Peyer's patch (tissue), 4 donors: ENCODE measurements at regions not wholly inside any gene's neighbourhood (a gene's known extent, or its start where the extent isn't known, plus 50 kb on each side); places are given as distances from the start of the nearest gene placed in this dataset.
"Not testable (repeated sequence)": the region's sequence is repeated elsewhere in the genome, so short reads cannot be mapped to it uniquely, and the experiment has no call there.

Experiments used
- DNase-seq, 3 donors: peaks; one replicate each; pipeline ENCODE4 v3.0.0-alpha.2; 2017 to 2019
- H3K27ac ChIP-seq, 4 donors: fragments of 200-600 bp; sonication (generic); one replicate each; pipeline ENCODE4 v1.5.1; 2016 to 2019
- H3K27me3 ChIP-seq, 2 donors: fragments of 200-600 bp; sonication (generic); one replicate each; pipeline ENCODE4 v1.5.1; 2019
- H3K36me3 ChIP-seq, 3 donors: fragments of 200-600 bp; sonication (generic); one replicate each; pipeline ENCODE4 v1.5.1; 2016 to 2019
- H3K4me1 ChIP-seq, 4 donors: fragments of 200-600 bp; sonication (generic); one replicate each; pipeline ENCODE4 v1.5.1; 2016 to 2019
- H3K4me3 ChIP-seq, 4 donors: fragments of 200-600 bp; sonication (generic); 1 replicate in 3 of 4; 2 replicates in 1 of 4; pipeline ENCODE4 v1.5.1; 2016 to 2019; ENCODE audit warnings: mild to moderate bottlenecking in 1 of 4
- H3K9me3 ChIP-seq, 4 donors: fragments of 200-600 bp; sonication (generic); one replicate each; pipeline ENCODE4 v1.5.1; 2016 to 2019; ENCODE audit warnings: mild to moderate bottlenecking in 1 of 4
- CTCF ChIP-seq, 6 experiments: fragments of 450-650 bp in 4 of 6; fragments of 200-600 bp in 2 of 6; sonication (generic) in 1 of 6; IDR thresholded peaks; one replicate each; pipeline ENCODE4 v1.5.1; 2017 to 2019; ENCODE audit warnings: antibody characterized with exemption in 6 of 6, mild to moderate bottlenecking in 3 of 6, moderate library complexity in 1 of 6
- POLR2A ChIP-seq, 2 donors: fragments of 450-650 bp; IDR thresholded peaks; one replicate each; pipeline ENCODE4 v1.5.1; 2017; ENCODE audit warnings: antibody characterized with exemption in 2 of 2, mild to moderate bottlenecking in 2 of 2, moderate library complexity in 2 of 2

DNA sequence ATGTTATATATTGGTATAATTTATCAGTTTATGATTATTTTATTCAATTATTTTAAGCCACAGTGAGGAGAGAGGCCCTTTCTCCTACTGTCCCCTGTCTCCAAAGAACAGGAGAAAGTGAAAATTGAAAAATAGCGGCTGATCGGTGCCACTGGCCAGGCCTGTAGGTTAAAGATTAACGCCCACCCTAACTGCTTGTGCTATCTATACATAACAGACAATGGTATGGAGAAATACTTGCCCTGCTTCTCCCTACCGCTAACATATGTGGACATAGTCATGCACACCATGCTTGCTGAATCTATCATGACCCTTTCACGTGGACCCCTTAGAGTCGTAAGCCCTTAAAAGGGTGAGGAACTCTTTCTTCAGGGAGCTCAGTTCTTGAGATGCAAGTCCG lies 67.5 kb downstream of the EIF1AY start:
- Histone ChIP-seq H3K27ac (no peak overlapping the region), H3K4me1 (no peaks in the 10 kb centered on the region), H3K9me3 (no peaks in the 10 kb centered on the region), H3K27me3 (no peaks in the 10 kb centered on the region), H3K4me3 (no peak overlapping the region), H3K36me3 (no peaks in the 10 kb centered on the region)
- TF ChIP-seq CTCF (IDR thresholded peaks at IDR 0.05), result no peak
- TF ChIP-seq POLR2A (IDR thresholded peaks at IDR 0.05), result no peak
- DNase-seq, result no peak

DNA sequence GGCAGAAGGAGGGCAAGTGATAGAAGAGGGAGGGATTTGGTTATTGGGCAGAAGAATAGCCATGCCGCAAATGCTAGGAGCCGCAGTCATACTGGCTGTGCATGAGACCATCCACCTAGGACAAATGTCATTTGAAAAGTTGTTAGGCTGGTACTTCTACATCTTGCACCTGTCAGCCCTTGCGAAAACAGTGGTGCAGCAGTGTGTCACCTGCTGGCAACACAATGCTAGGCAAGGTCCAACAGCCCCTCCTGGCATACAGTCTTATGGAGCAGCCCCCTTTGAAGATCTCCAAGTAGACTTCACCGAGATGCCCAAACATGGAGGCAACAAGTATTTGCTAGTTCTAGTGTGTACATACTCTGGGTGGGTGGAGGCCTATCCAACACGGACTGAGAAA lies 72.7 kb downstream of the EIF1AY start:
- Histone ChIP-seq H3K9me3 (no peaks in the 10 kb centered on the region), H3K27me3 (no peaks in the 10 kb centered on the region), H3K4me1 (no peaks in the 10 kb centered on the region), H3K4me3 (no peak overlapping the region), H3K27ac (no peak overlapping the region), H3K36me3 (no peaks in the 10 kb centered on the region)
- DNase-seq, result no peak
- TF ChIP-seq POLR2A (IDR thresholded peaks at IDR 0.05) (no peak), CTCF (IDR thresholded peaks at IDR 0.05) (no peak)

GRCh38 chrY:20648891-20649290 lies 73.3 kb downstream of the EIF1AY start:
- H3K4me3 ChIP-seq, H3K27me3 ChIP-seq, DNase-seq, H3K36me3 ChIP-seq, H3K9me3 ChIP-seq, H3K27ac ChIP-seq, H3K4me1 ChIP-seq: not testable (repeated sequence)
- TF ChIP-seq CTCF (IDR thresholded peaks at IDR 0.05), result peak in 1 of 6 experiments; percentile 23

- no peak overlapping the region for H3K27ac ChIP-seq
- DNase-seq, result no peak
- no peaks in the 10 kb centered on the region for H3K27me3 ChIP-seq
- H3K36me3 ChIP-seq, result no peaks in the 10 kb centered on the region
- no peak overlapping the region for H3K4me3 ChIP-seq
- H3K4me1 ChIP-seq, result no peaks in the 10 kb centered on the region
- no peaks in the 10 kb centered on the region for H3K9me3 ChIP-seq
- TF ChIP-seq POLR2A (IDR thresholded peaks at IDR 0.05), result no peak
- no peak for TF ChIP-seq CTCF (IDR thresholded peaks at IDR 0.05)
Measured at GRCh38 chrY:20651481-20651880, 75.9 kb downstream of the EIF1AY start.

GRCh38 chrY:20659450-20659849 lies 83.9 kb downstream of the EIF1AY start:
- no peaks in the 10 kb centered on the region for H3K27me3 ChIP-seq
- DNase-seq, result no peak
- no peak for TF ChIP-seq POLR2A (IDR thresholded peaks at IDR 0.05)
- no peak for TF ChIP-seq CTCF (IDR thresholded peaks at IDR 0.05)
- H3K27ac ChIP-seq, result no peak overlapping the region
- no peak overlapping the region for H3K4me3 ChIP-seq
- H3K36me3 ChIP-seq, result no peaks in the 10 kb centered on the region
- H3K4me1 ChIP-seq, result no peaks in the 10 kb centered on the region
- H3K9me3 ChIP-seq, result no peaks in the 10 kb centered on the region

DNA sequence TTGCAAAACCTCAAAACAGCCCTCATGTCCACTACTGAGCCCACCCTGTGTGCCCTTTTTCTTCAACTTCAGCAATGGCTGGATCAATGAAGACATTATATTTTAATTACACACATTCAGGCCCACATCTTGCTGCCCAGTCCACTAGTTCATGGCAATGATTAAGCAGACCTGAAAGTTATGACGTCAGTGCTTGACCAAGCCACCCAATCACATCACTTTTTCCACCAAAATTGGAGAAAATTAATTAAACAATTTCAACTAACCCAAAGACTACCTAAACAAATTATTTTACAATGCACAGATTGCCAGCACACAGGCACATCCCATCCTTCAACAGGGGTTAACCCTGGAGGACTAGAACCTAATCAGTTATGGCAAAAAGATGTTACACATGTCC lies 86.6 kb downstream of the EIF1AY start:
- H3K27me3 ChIP-seq, result no peaks in the 10 kb centered on the region
- no peak for TF ChIP-seq POLR2A (IDR thresholded peaks at IDR 0.05)
- TF ChIP-seq CTCF (IDR thresholded peaks at IDR 0.05), result no peak
- H3K4me3 ChIP-seq, result no peak overlapping the region
- no peaks in the 10 kb centered on the region for H3K4me1 ChIP-seq
- no peak for DNase-seq
- no peak overlapping the region for H3K27ac ChIP-seq
- H3K9me3 ChIP-seq, result no peaks in the 10 kb centered on the region
- no peaks in the 10 kb centered on the region for H3K36me3 ChIP-seq
